HL-60 (cell line): ENCODE measurements at regions not wholly inside any gene's neighbourhood (a gene's known extent, or its start where the extent isn't known, plus 50 kb on each side); places are given as distances from the start of the nearest gene placed in this dataset.
"Not testable (repeated sequence)": the region's sequence is repeated elsewhere in the genome, so short reads cannot be mapped to it uniquely, and the experiment has no call there.

Source experiments
- DNase-seq, 2 experiments: peaks; one replicate each; pipeline ENCODE4 v3.0.0-alpha.2; 2010 to 2020; ENCODE audit warnings: low read depth in 1 of 2, low spot score in 1 of 2
- H3K27ac ChIP-seq: fragments of 250-450 bp; sonication (Bioruptor Pico); replicated peaks from 2 replicates; pipeline ENCODE4 v1.5.1; 2020; ENCODE audit warnings: mild to moderate bottlenecking, moderate library complexity
- H3K27me3 ChIP-seq: fragments of 250-450 bp; sonication (Bioruptor Pico); 2 replicates; pipeline ENCODE4 v1.5.1; 2021; ENCODE audit warnings: mild to moderate bottlenecking, moderate library complexity; ENCODE audit not compliant: insufficient read depth, poor library complexity, severe bottlenecking
- H3K4me3 ChIP-seq: replicated peaks from 2 replicates; pipeline ENCODE4 v1.5.1; 2011; ENCODE audit warnings: mild to moderate bottlenecking, control low read depth, low read length; ENCODE audit not compliant: insufficient read depth
- CTCF ChIP-seq: IDR thresholded peaks from one replicate; pipeline ENCODE4 v1.5.1; 2011; ENCODE audit warnings: low read length, control low read depth, inconsistent platforms; ENCODE audit not compliant: insufficient read depth
- GABPA ChIP-seq: IDR thresholded peaks from 2 replicates; pipeline ENCODE4 v1.6.1; 2012; ENCODE audit warnings: low read depth
- POLR2AphosphoS5 ChIP-seq: IDR thresholded peaks from 2 replicates; pipeline ENCODE4 v1.6.1; 2012; ENCODE audit warnings: low read depth
- SPI1 ChIP-seq: IDR thresholded peaks from 2 replicates; pipeline ENCODE4 v1.6.1; 2012; ENCODE audit warnings: low read depth, mild to moderate bottlenecking, borderline replicate concordance
- TF ChIP-seq, protein P1 (sequence below): IDR thresholded peaks from 2 replicates; pipeline ENCODE4 v1.6.1; 2012; ENCODE audit warnings: low read depth; ENCODE audit not compliant: insufficient replicate concordance

DNA sequence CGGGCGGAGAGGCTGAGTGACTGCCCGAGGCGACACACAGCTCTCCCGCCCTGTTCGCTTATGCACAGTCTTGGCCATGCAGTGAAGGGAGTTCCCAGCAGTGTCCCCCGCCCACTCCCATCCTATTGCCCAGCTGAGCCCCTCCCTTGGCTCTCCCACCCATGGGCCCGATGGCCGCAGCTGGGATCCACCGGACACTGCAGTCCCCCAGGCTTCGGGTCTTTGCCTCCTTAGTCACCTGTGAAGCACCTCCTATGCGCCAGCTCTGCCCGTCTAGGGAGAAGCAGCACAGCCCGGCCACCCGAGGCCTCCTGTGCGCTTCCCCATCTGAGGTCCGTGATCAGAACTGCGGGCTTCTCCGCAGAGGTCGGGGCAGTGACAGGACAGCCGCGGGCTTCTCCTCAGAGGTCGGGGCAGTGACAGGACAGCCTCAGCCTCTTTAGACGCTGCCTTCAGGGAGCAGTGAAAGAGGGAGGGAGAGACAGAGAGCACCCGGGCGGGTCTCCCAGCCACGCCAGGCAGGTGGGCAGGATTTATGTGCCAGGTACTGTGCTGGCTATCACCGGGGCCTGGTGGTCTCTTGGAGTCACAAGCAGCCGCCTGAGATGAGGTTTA, 143.1 kb downstream of the LAT start:
- H3K27ac ChIP-seq, DNase-seq, H3K27me3 ChIP-seq, H3K4me3 ChIP-seq: not testable (repeated sequence)

DNA sequence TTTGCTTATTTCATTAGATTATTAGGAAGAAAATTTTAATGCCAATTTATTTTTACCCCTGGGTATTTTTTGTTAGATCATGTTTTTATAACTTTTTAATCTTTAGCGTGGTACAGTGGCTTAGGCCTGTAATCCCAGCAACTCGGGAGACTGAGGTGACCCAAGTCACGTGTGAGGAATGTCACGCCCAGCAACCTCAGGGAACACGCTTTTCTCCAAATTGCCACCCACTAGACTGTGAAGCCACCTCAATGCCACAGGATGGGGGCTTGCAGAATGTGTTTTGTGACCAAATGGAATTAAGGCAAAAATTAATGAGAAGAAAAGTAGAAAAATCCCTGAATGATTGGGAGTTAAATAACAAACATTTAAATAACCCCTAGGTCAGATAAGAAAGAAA, 141.8 kb downstream of the LAT start:
- no peaks in the 10 kb centered on the region for H3K27me3 ChIP-seq
- peak overlapping the region; percentile 64; the same call in 1 of the 2 replicates for H3K27ac ChIP-seq
- no peak for TF ChIP-seq GABPA
- TF ChIP-seq POLR2AphosphoS5: no peak
- TF ChIP-seq, protein P1, sequence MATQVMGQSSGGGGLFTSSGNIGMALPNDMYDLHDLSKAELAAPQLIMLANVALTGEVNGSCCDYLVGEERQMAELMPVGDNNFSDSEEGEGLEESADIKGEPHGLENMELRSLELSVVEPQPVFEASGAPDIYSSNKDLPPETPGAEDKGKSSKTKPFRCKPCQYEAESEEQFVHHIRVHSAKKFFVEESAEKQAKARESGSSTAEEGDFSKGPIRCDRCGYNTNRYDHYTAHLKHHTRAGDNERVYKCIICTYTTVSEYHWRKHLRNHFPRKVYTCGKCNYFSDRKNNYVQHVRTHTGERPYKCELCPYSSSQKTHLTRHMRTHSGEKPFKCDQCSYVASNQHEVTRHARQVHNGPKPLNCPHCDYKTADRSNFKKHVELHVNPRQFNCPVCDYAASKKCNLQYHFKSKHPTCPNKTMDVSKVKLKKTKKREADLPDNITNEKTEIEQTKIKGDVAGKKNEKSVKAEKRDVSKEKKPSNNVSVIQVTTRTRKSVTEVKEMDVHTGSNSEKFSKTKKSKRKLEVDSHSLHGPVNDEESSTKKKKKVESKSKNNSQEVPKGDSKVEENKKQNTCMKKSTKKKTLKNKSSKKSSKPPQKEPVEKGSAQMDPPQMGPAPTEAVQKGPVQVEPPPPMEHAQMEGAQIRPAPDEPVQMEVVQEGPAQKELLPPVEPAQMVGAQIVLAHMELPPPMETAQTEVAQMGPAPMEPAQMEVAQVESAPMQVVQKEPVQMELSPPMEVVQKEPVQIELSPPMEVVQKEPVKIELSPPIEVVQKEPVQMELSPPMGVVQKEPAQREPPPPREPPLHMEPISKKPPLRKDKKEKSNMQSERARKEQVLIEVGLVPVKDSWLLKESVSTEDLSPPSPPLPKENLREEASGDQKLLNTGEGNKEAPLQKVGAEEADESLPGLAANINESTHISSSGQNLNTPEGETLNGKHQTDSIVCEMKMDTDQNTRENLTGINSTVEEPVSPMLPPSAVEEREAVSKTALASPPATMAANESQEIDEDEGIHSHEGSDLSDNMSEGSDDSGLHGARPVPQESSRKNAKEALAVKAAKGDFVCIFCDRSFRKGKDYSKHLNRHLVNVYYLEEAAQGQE: no peak
- no peak for TF ChIP-seq CTCF
- TF ChIP-seq SPI1: no peak
- no peak for DNase-seq
- no peak overlapping the region for H3K4me3 ChIP-seq

GRCh38 chr16:29126057-29126494, 141.2 kb downstream of the LAT start:
- H3K4me3 ChIP-seq: no peak overlapping the region
- peak overlapping the region; percentile 64 for H3K27ac ChIP-seq
- TF ChIP-seq, protein P1: no peak
- TF ChIP-seq POLR2AphosphoS5 (peak; percentile 39; the same call in 1 of the 2 replicates), SPI1 (no peak), GABPA (no peak)
- peak in 1 of 2 experiments; percentile 86 for DNase-seq
- H3K27me3 ChIP-seq: no peaks in the 10 kb centered on the region

DNA sequence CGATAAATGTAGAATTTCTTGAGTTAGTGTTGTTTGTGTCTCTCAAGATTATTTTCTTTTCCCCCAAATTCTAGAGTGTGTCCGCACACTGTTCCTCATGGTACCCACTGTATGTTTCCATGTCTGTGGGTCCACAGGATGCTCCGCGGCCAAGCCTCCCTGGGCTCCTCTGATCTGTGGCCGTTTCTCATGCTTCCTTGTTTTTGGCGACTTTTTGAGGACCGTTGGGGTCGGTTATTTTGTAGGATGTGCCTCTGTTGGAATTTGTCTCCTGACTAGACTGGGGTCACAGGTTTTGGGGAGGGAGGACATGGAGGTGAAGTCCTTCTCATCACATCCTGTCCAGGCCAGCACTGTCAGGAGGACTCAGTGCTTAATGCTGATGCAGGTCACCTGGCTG, 140.0 kb downstream of the LAT start:
- H3K27me3 ChIP-seq: no peaks in the 10 kb centered on the region
- H3K27ac ChIP-seq: no peak overlapping the region
- no peak overlapping the region for H3K4me3 ChIP-seq
- no peak for DNase-seq
- TF ChIP-seq POLR2AphosphoS5 (no peak), CTCF (no peak), SPI1 (no peak), GABPA (no peak)
- TF ChIP-seq, protein P1: no peak

DNA sequence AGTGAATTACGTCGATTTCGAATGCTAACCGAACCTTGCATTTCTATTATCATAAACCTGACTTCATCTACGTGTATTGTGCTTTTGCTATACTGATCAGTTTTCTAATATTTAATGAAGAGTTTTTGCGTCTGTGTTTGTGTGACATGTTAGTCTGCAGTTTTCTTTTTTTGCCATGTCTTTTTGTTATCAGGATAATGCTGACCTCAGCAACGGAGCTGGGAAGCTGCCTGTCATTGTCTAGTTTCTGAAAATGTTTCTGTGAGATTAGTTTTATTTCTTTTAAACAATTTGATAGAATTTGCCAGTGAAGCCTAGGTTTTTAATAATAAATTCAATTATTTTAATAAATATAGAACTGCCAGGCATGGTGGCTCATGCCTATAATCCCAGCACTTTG, 139.3 kb downstream of the LAT start:
- not testable (repeated sequence) for DNase-seq, H3K27ac ChIP-seq, H3K27me3 ChIP-seq, H3K4me3 ChIP-seq

DNA sequence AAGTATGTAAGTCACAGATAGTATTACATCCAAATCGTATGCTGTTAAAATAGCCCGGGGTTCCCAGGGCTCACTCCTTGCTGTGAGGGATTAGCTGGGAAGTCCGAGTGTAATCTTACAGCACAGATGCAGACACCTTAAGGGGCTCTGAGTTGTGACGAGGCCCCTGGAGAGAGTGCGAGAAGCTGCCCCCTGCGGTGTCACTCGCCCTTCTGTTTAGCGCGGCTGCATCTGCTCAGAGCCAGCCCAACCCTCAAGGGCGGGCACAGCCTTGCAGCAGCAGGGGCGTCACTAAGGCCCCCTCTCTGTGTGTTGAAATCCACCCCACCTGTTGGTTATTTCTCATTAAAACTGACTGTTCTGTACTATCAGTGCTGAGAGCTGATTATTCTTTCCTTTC, 135.8 kb downstream of the LAT start:
- DNase-seq, H3K4me3 ChIP-seq, H3K27me3 ChIP-seq, H3K27ac ChIP-seq: not testable (repeated sequence)
